ENCODE measurements at regions not wholly inside any gene's neighbourhood (a gene's known extent, or its start where the extent isn't known, plus 50 kb on each side); places are given as distances from the start of the nearest gene placed in this dataset.

DNA sequence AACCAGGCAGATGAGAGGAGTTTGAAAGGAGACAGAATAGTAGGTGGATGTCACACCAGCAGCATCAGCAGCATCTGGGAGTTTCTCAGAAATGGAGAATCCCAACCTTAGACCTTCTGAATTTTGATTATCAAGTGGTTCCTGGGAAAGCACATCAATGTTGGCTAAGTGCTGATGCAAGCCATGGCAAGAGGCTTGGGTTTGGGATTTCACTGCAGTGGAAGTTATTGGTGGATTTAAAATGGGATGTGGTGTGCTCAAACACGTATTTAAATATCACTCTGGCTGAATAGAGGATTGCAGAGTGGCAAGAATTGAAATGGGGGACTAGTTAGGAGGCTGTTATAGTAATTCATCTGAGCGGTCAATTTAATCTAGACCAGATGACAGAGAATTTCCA is 387.8 kb upstream of the WWC1 start:
- TF ChIP-seq GATA2 (IDR thresholded peaks at IDR 0.05; ENCODE audit: insufficient read depth, insufficient read length, low read depth, low read length) (no peak), EZH2 (IDR thresholded peaks at IDR 0.05; ENCODE audit: borderline replicate concordance, low read depth, low read length, severe bottlenecking) (no peak), FOS (IDR thresholded peaks at IDR 0.05; ENCODE audit: borderline replicate concordance, insufficient read depth, low read length) (no peak), POLR2A (IDR thresholded peaks at IDR 0.05; ENCODE audit: low read depth, low read length) (no peak), JUN (IDR thresholded peaks at IDR 0.05; ENCODE audit: borderline replicate concordance, insufficient read depth, insufficient read length, low read depth) (no peak), MYC (IDR thresholded peaks at IDR 0.05; ENCODE audit: low read depth, low read length) (no peak)
- TF ChIP-seq, protein P1, sequence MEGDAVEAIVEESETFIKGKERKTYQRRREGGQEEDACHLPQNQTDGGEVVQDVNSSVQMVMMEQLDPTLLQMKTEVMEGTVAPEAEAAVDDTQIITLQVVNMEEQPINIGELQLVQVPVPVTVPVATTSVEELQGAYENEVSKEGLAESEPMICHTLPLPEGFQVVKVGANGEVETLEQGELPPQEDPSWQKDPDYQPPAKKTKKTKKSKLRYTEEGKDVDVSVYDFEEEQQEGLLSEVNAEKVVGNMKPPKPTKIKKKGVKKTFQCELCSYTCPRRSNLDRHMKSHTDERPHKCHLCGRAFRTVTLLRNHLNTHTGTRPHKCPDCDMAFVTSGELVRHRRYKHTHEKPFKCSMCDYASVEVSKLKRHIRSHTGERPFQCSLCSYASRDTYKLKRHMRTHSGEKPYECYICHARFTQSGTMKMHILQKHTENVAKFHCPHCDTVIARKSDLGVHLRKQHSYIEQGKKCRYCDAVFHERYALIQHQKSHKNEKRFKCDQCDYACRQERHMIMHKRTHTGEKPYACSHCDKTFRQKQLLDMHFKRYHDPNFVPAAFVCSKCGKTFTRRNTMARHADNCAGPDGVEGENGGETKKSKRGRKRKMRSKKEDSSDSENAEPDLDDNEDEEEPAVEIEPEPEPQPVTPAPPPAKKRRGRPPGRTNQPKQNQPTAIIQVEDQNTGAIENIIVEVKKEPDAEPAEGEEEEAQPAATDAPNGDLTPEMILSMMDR (IDR thresholded peaks at IDR 0.05; ENCODE audit: extremely low read depth in 1 of 2, insufficient read depth in 1 of 2, low read depth in 1 of 2, low read length in 2 of 2): no peak
- TF ChIP-seq, protein P2, sequence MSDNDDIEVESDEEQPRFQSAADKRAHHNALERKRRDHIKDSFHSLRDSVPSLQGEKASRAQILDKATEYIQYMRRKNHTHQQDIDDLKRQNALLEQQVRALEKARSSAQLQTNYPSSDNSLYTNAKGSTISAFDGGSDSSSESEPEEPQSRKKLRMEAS (IDR thresholded peaks at IDR 0.05; ENCODE audit: insufficient read depth, insufficient read length): no peak
- Histone ChIP-seq H3K4me2 (ENCODE audit: insufficient read depth, low read length) (no peak overlapping the region), H3K4me3 (replicated peaks in 1 of 3; ENCODE audit: insufficient read depth in 1 of 3, low read depth in 1 of 3, low read length in 3 of 3) (no peak overlapping the region), H3K9ac (replicated peaks; ENCODE audit: extremely low read depth, insufficient read depth, low read length) (no peak overlapping the region), H4K20me1 (replicated peaks; ENCODE audit: control insufficient read depth, extremely low read depth, insufficient read depth, low read length) (no peaks in the 10 kb centered on the region), H3K27ac (ENCODE audit: insufficient read depth, low read depth, low read length) (no peak overlapping the region), H3K4me1 (ENCODE audit: control insufficient read depth, extremely low read depth, insufficient read depth, low read length) (no peaks in the 10 kb centered on the region), H3K36me3 (ENCODE audit: control insufficient read depth in 2 of 2, extremely low read depth in 1 of 2, insufficient read depth in 2 of 2, low read length in 2 of 2) (no peaks in the 10 kb centered on the region), H3K27me3 (ENCODE audit: control insufficient read depth in 2 of 2, insufficient read depth in 2 of 2, low read length in 2 of 2) (no peaks in the 10 kb centered on the region), H3K9me1 (replicated peaks; ENCODE audit: control insufficient read depth, extremely low read depth, insufficient read depth, low read length) (no peaks in the 10 kb centered on the region), H2AFZ (ENCODE audit: low read depth, low read length) (no peak overlapping the region), H3K9me3 (replicated peaks; ENCODE audit: control insufficient read depth, insufficient read depth, low read length) (peaks cover 4% of the 10 kb centered on the region), H3K79me2 (ENCODE audit: control insufficient read depth, insufficient read depth, low read length) (no peaks in the 10 kb centered on the region)
- intact Hi-C loops (cut with micrococcal nuclease): no loop called here
- dilution Hi-C loops (cut with MboI; ENCODE audit: extremely low pct_ligation_motif_present, low sequenced_read_pairs): no loop called here
- no peak for FAIRE-seq
- CTCF ChIA-PET: no interaction called here
- no peak for DNase-seq (ENCODE audit: low read depth, low spot score)
- POLR2A ChIA-PET: no interaction called here
- no TSS peak for BruUV-seq (replicated peaks)

All from endothelial cell of umbilical vein (primary cell).